GM19099 (cell line): ENCODE measurements at regions not wholly inside any gene's neighbourhood (a gene's known extent, or its start where the extent isn't known, plus 50 kb on each side); places are given as distances from the start of the nearest gene placed in this dataset.
A peak's percentile ranks its signal among the peaks of the same experiment; 100 is the strongest.

Experiments
- POLR2A ChIP-seq: IDR thresholded peaks from 3 replicates; pipeline ENCODE4 v1.6.1; 2011; ENCODE audit warnings: low read depth; ENCODE audit not compliant: insufficient read length; ENCODE audit errors: extremely low read depth

GRCh38 chr7:112940314-112940732 lies 146.3 kb downstream of the GPR85 start:
- no peak for TF ChIP-seq POLR2A

DNA sequence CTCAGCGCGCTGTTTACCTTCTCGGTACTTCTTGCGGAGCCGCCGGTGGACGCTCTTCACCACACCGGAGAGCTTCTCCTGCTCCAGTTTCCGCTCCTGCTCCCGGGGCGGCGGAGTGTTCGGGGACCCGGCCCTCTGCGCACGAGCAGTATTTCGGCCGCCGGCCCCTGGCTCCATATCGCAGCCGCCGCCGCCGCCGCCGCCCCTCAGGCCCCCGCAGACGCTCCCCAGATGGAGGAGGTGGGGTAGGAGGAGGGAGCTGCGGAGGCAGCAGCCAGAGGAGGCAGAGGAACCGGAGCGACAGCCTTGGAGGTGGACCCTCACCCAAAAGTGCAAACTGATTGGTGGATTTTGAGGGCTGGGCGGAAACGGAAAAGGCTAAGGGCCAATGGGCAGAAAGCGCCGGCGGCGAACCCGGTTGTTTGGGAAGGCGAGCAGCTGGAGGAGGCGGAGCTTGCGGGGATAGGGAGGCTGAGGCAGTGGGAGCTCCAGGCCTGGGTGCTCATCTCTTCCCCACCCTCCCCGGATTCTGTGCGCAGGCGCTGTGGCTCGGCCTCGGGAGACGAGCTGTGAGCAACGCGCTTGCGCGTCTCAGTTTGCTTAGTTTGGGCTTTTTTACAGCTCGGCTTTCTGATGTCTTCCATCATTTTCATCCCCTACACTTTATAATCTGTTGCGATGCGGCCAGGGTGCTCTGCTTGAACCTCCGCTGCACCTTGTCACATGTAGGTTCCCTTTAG lies 146.9 kb downstream of the GPR85 start:
- peak; percentile 77 for TF ChIP-seq POLR2A

DNA sequence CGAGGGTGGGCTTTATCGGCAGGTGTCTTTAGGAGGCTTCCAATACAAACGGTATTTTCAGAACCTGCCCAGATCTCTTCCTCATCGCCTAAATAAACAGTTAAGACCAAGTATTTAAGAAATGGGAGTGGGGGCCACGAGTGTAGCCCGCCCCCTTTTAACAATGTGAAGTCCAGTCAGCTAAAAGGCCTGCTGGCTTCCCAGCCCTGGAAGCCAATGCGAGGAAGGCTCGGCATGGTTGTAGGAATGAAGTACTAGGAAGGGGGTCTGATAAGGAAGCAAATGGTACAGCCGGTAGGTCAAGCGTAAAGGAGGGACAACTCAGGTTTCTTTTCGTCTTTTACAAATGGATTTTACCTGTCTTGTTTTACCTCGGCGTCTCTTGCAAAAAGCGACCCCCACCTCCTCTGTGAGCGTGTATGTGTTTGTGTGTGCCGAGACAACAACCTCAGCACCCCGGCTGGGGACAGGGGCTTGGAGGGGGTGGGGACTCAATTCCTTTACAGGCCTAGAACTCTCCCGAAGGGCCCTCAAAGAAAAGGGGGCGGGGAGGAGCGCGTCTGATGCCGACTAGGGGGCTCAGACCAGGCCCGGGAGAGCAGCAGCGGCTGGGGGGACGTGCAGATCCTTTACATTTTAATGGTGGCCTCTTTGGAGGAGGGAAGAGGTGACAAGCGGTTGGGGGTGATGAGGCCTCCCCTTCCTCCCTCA lies 147.6 kb downstream of the GPR85 start:
- no peak for TF ChIP-seq POLR2A

- no peak for TF ChIP-seq POLR2A
Measured at GRCh38 chr7:112937651-112938415, 147.6 kb upstream of the TMEM168 start.

DNA sequence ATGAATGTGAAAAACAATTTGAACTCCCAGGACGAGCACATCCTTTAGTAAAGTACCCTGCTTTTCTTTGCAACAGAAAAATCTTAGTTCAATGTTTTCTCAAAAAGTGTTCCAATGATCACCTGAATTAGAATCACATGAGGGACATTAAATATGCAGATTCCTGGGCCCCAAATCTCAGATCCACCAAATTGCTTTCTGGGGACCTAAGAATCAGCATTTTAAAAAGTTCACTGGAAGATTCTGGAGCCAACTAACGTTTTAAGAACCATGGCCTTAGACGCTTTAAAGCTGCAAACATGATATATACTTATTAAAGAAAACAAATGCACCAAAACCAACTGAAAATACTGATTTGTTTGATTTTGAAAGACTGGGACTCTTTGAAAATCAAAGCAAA lies 143.4 kb upstream of the TMEM168 start:
- no peak for TF ChIP-seq POLR2A

DNA sequence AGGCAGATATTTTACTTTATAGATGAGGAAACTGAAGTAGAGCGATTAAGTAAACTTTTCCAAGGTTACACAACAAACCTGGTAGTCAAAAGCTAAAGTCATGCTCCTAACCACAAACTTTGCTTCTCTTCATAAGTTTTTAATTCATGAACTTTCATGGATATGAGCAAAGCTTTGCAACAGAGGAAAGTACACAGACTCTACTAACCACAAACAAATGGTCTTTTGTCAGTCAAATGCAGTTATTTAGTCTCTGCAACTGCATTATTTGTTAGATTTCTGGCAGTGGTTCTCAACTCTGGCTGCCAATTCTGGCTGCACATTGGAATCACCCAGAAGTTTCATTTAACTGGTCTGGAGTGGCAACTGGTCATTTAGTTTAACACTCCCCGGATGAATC lies 140.6 kb upstream of the TMEM168 start:
- TF ChIP-seq POLR2A = no peak

DNA sequence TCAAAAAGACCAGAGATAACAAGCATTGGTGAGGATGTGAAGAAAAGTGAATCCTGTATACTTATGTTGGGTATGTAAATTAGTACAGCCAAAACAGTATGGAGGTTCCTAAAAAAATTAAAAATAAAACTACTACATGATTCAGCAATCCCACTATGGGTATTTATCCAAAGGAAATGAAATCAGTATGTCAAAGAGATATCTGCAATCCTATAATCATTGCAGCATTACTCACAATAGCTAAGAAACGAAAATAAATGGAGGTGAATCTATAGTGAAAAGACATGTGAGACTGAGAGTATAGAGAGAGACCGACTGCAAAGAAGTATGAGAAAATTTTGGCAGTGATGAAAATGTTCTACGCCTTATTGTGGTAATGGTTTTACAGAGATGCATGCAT lies 139.2 kb upstream of the TMEM168 start:
- TF ChIP-seq POLR2A = no peak

DNA sequence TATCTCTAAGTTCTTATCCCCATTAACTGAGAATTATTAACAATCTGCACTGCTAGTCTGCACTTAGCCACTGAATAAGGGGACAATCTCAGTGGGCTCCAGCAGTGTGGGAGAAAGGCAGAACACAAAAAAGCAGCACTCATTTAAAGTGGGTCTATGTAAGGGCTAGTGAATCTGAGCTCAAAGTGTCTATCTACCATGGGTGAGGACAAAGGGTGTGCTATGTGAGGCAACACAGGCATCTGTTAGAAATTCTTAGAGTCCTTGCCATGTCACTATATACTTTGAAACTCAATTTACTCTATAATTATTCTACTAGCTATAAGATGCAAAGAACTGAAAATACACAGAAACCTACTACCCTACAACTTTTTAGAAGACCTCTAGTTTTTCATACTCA lies 135.8 kb upstream of the TMEM168 start:
- no peak for TF ChIP-seq POLR2A

GRCh38 chr7:112908086-112908485 lies 117.9 kb upstream of the TMEM168 start:
- TF ChIP-seq POLR2A = no peak

DNA sequence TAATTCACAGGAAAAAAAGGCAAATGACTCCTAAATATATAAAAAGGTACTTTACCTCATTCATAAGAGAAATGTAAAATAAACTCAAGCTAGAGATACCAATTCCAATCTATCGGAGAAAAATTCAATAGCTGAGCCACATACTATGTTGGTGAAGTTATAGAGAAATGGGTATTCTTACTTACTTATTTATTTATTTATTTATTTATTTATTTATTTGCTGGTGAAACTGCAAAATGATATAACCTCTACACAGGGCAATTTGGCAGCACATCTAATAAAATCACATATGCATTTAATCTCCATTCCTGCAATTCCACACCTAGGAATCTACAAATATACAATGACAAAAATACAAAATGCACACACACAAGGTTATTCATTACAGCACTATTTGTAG lies 117.5 kb upstream of the TMEM168 start:
- no peak for TF ChIP-seq POLR2A

- no peak for TF ChIP-seq POLR2A
Measured at GRCh38 chr7:112905950-112906349, 115.8 kb upstream of the TMEM168 start.

DNA sequence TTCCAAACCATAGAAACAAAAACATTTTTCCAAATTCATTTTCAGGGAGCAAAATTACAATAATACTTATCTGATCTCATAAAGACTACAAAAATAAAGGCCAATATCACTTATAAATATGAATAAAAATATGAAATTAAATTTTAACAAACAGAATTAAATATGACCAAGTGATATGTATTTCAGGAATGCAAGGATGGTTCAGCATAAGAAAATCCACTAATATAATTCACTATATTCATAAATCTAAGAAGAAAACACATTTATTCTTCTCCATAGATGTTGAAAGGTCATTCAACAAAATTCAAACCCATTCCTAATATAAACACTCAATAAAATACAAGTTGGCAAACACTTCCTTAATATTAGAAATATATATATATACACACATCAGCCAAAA lies 115.2 kb upstream of the TMEM168 start:
- no peak for TF ChIP-seq POLR2A

GRCh38 chr7:112898432-112899290 lies 108.5 kb upstream of the TMEM168 start:
- TF ChIP-seq POLR2A = no peak

- no peak for TF ChIP-seq POLR2A
Measured at GRCh38 chr7:112897839-112898431, 107.7 kb upstream of the TMEM168 start.
